AG09319 (cell line): ENCODE measurements at regions not wholly inside any gene's neighbourhood (a gene's known extent, or its start where the extent isn't known, plus 50 kb on each side); places are given as distances from the start of the nearest gene placed in this dataset.

Source experiments
- DNase-seq: peaks from one replicate; pipeline ENCODE4 v3.0.0-alpha.2; 2010; ENCODE audit warnings: low read depth; ENCODE audit errors: extremely low read depth
- CTCF ChIP-seq: IDR thresholded peaks from 2 replicates; pipeline ENCODE4 v1.5.1; 2011; ENCODE audit warnings: low read depth, mild to moderate bottlenecking, inconsistent platforms, low read length, moderate library complexity

- DNase-seq = no peak
- no peak for TF ChIP-seq CTCF
Observed at GRCh38 chr3:30522476-30522875, 83.9 kb upstream of the TGFBR2 start.

GRCh38 chr3:30523366-30523765, 83.0 kb upstream of the TGFBR2 start:
- TF ChIP-seq CTCF = no peak
- DNase-seq = no peak

- TF ChIP-seq CTCF = no peak
- no peak for DNase-seq
Observed at GRCh38 chr3:30524357-30525040, 81.9 kb upstream of the TGFBR2 start.

- no peak for TF ChIP-seq CTCF
- no peak for DNase-seq
Observed at GRCh38 chr3:30526031-30526430, 80.4 kb upstream of the TGFBR2 start.

- DNase-seq = no peak
- TF ChIP-seq CTCF = no peak
Observed at GRCh38 chr3:30527186-30527585, 79.2 kb upstream of the TGFBR2 start.

- no peak for DNase-seq
- TF ChIP-seq CTCF = no peak
Observed at GRCh38 chr3:30527720-30528119, 78.7 kb upstream of the TGFBR2 start.

GRCh38 chr3:30530084-30530483, 76.3 kb upstream of the TGFBR2 start:
- no peak for TF ChIP-seq CTCF
- DNase-seq = no peak
